ENCODE measurements at regions not wholly inside any gene's neighbourhood (a gene's known extent, or its start where the extent isn't known, plus 50 kb on each side); places are given as distances from the start of the nearest gene placed in this dataset.

- CTCF ChIA-PET = no interaction called here
- Histone ChIP-seq H3K4me1 (ENCODE audit: control insufficient read depth in 1 of 2, insufficient read depth in 2 of 2, low read length in 2 of 2) (no peaks in the 10 kb centered on the region), H3K79me2 (ENCODE audit: insufficient read depth, low read length) (no peaks in the 10 kb centered on the region), H3K4me2 (ENCODE audit: low read length) (no peak overlapping the region), H3K9ac (ENCODE audit: low read length) (no peak overlapping the region), H3K36me3 (ENCODE audit: control insufficient read depth in 1 of 2, insufficient read depth in 2 of 2, low read length in 2 of 2) (no peaks in the 10 kb centered on the region), H3K9me2 (ENCODE audit: insufficient read depth) (no peaks in the 10 kb centered on the region), H3K9me3 (ENCODE audit: control insufficient read depth in 1 of 2, insufficient read depth in 1 of 2, low read depth in 1 of 2, low read length in 2 of 2) (no peaks in the 10 kb centered on the region), H3K27me3 (ENCODE audit: insufficient read depth, low read length) (no peaks in the 10 kb centered on the region), H4K20me1 (ENCODE audit: insufficient read depth) (no peaks in the 10 kb centered on the region), H3K27ac (ENCODE audit: low read depth, low read length) (no peak overlapping the region), H2AFZ (ENCODE audit: low read depth, low read length, poor library complexity, severe bottlenecking) (no peak overlapping the region), H3K4me3 (replicated peaks in 1 of 2; ENCODE audit: low read depth in 1 of 2, low read length in 2 of 2) (no peak overlapping the region)
- TF ChIP-seq EGR1 (IDR thresholded peaks at IDR 0.05; ENCODE audit: low read depth) (no peak), REST (IDR thresholded peaks at IDR 0.05; ENCODE audit: low read depth) (no peak), SRF (IDR thresholded peaks at IDR 0.05; ENCODE audit: low read depth) (no peak), RAD21 (IDR thresholded peaks at IDR 0.05; ENCODE audit: low read depth) (no peak), YY1 (IDR thresholded peaks at IDR 0.05; ENCODE audit: extremely low read depth, insufficient replicate concordance, low read depth, low read length) (no peak), ZBTB33 (IDR thresholded peaks at IDR 0.05; ENCODE audit: extremely low read depth, insufficient replicate concordance, low read length) (no peak), CEBPB (IDR thresholded peaks at IDR 0.05; ENCODE audit: low read depth) (no peak), ZNF274 (IDR thresholded peaks at IDR 0.05; ENCODE audit: low read depth, low read length) (no peak), JUND (IDR thresholded peaks at IDR 0.05) (no peak), MAX (IDR thresholded peaks at IDR 0.05) (no peak), ZFX (IDR thresholded peaks at IDR 0.05) (no peak), SIN3A (IDR thresholded peaks at IDR 0.05; ENCODE audit: low read depth) (no peak), ELF1 (IDR thresholded peaks at IDR 0.05; ENCODE audit: borderline replicate concordance, low read depth) (no peak), CTCF (IDR thresholded peaks at IDR 0.05 in 2 of 3, conservative IDR thresholded peaks at IDR 0.05 in 1 of 3; ENCODE audit: borderline replicate concordance in 1 of 3, insufficient read depth in 1 of 3, low read depth in 2 of 3, low read length in 2 of 3) (no peak), EZH2phosphoT487 (IDR thresholded peaks at IDR 0.05; ENCODE audit: borderline replicate concordance) (no peak), TCF7L2 (IDR thresholded peaks at IDR 0.05; ENCODE audit: borderline replicate concordance, extremely low read depth, insufficient read depth, insufficient read length) (no peak), SP1 (IDR thresholded peaks at IDR 0.05; ENCODE audit: low read depth) (no peak), EZH2 (IDR thresholded peaks at IDR 0.05) (no peak), ATF3 (IDR thresholded peaks at IDR 0.05) (no peak), POLR2A (IDR thresholded peaks at IDR 0.05; ENCODE audit: borderline replicate concordance, extremely low read depth, insufficient read depth, insufficient read length) (no peak)
- intact Hi-C loops (cut with micrococcal nuclease) = no loop called here
- RAD21 ChIA-PET (ENCODE audit: low non-redundant PET in 1 of 2, low total read pairs in 2 of 2, uncharacterized antibody in 2 of 2, unreplicated experiment in 2 of 2) = no interaction called here
- no peak for DNase-seq (ENCODE audit: low read depth, low spot score)
- POLR2A ChIA-PET = no interaction called here
- BruUV-seq (replicated peaks) = no TSS peak
- ATAC-seq = no peak
Measured at GRCh38 chr2:185318271-185318724, 420.3 kb upstream of the FSIP2 start.

Measured in HCT116 (cell line).